Left lung (tissue), 4 donors: ENCODE measurements at regions not wholly inside any gene's neighbourhood (a gene's known extent, or its start where the extent isn't known, plus 50 kb on each side); places are given as distances from the start of the nearest gene placed in this dataset.

Experiments
- ATAC-seq: fragments of 200-7000 bp; cut with Tn5 transposase; one replicate; pipeline ENCODE4 v1.9.1; 2020; ENCODE audit warnings: moderate library complexity
- DNase-seq, 4 donors: peaks; one replicate each; pipeline ENCODE4 v3.0.0-alpha.2; 2013 to 2020
- H3K27ac ChIP-seq, 2 donors: fragments of 200-600 bp; sonication (generic) in 1 of 2; one replicate each; pipeline versions ENCODE4 v1.5.0 to v1.8.0; 2020 to 2021
- H3K27me3 ChIP-seq, 2 donors: fragments of 200-600 bp; sonication (generic) in 1 of 2; one replicate each; pipeline versions ENCODE4 v1.5.0 to v1.8.0; 2020 to 2021
- H3K36me3 ChIP-seq, 2 donors: fragments of 200-600 bp; sonication (generic) in 1 of 2; one replicate each; pipeline versions ENCODE4 v1.5.0 to v1.8.0; 2020 to 2021
- H3K4me1 ChIP-seq, 2 donors: fragments of 200-600 bp; one replicate each; pipeline ENCODE4 v1.8.0; 2021
- H3K4me3 ChIP-seq, 2 donors: fragments of 200-600 bp; sonication (generic) in 1 of 2; one replicate each; pipeline versions ENCODE4 v1.5.0 to v1.8.0; 2020 to 2021; ENCODE audit warnings: mild to moderate bottlenecking in 1 of 2
- H3K9me3 ChIP-seq, 2 donors: fragments of 200-600 bp; sonication (generic) in 1 of 2; one replicate each; pipeline versions ENCODE4 v1.5.0 to v1.8.0; 2020 to 2021
- CTCF ChIP-seq, 2 donors: fragments of 200-600 bp; sonication (generic) in 1 of 2; IDR thresholded peaks; one replicate each; pipeline versions ENCODE4 v1.5.0 to v1.8.0; 2021; ENCODE audit warnings: antibody characterized with exemption in 2 of 2
- intact Hi-C, 2 donors: fragments of 100-400 bp; cut with DNase I; formaldehyde crosslinking; loops; one replicate each; pipeline versions ENCODE4 v1.11.2 to v1.14.2; 2022
- donor health status: DM: no; HTN: yes; CAD: no.
- donor health status: DM: no; HTN: no; CAD: no.

- intact Hi-C loops = no loop called here
- no peaks in the 10 kb centered on the region for H3K36me3 ChIP-seq
- DNase-seq (no peak), ATAC-seq (no peak)
- no peaks in the 10 kb centered on the region for H3K4me1 ChIP-seq
- TF ChIP-seq CTCF (IDR thresholded peaks at IDR 0.05) = no peak
- peaks cover 0 to 3% of the 10 kb centered on the region in 2 donors for H3K9me3 ChIP-seq
- H3K27me3 ChIP-seq = no peaks in the 10 kb centered on the region
- H3K27ac ChIP-seq = no peak overlapping the region
- H3K4me3 ChIP-seq = no peak overlapping the region
Measured at GRCh38 chr4:35867057-35867456, 377.3 kb downstream of the ARAP2 start.

GRCh38 chr4:35872273-35872672 lies 372.0 kb downstream of the ARAP2 start:
- no peak overlapping the region for H3K27ac ChIP-seq

GRCh38 chr4:35879479-35879878 lies 364.8 kb downstream of the ARAP2 start:
- H3K4me1 ChIP-seq = no peaks in the 10 kb centered on the region
- no peaks in the 10 kb centered on the region for H3K9me3 ChIP-seq
- no peak for TF ChIP-seq CTCF (IDR thresholded peaks at IDR 0.05)
- no peaks in the 10 kb centered on the region for H3K27me3 ChIP-seq
- ATAC-seq = no peak
- no peak for DNase-seq
- H3K4me3 ChIP-seq = no peak overlapping the region
- no peaks in the 10 kb centered on the region for H3K36me3 ChIP-seq
- intact Hi-C loops = no loop called here
- no peak overlapping the region for H3K27ac ChIP-seq

More at GRCh38 chr4:35872273-35872672, 372.0 kb downstream of the ARAP2 start:
- Histone ChIP-seq H3K9me3 (no peaks in the 10 kb centered on the region), H3K4me1 (no peaks in the 10 kb centered on the region), H3K4me3 (no peak overlapping the region), H3K27me3 (no peaks in the 10 kb centered on the region), H3K36me3 (no peaks in the 10 kb centered on the region)
- intact Hi-C loops = no loop called here
- DNase-seq = no peak
- ATAC-seq = no peak
- TF ChIP-seq CTCF (IDR thresholded peaks at IDR 0.05) = no peak

GRCh38 chr4:35883108-35883507 lies 361.2 kb downstream of the ARAP2 start:
- no peaks in the 10 kb centered on the region for H3K36me3 ChIP-seq
- no peaks in the 10 kb centered on the region for H3K27me3 ChIP-seq
- H3K4me1 ChIP-seq = no peaks in the 10 kb centered on the region
- ATAC-seq (no peak), DNase-seq (no peak)
- TF ChIP-seq CTCF (IDR thresholded peaks at IDR 0.05) = no peak
- H3K4me3 ChIP-seq = no peak overlapping the region
- H3K27ac ChIP-seq = no peak overlapping the region
- intact Hi-C loops = no loop called here
- peaks cover 0 to 2% of the 10 kb centered on the region in 2 donors for H3K9me3 ChIP-seq

- ATAC-seq (no peak), DNase-seq (no peak)
- H3K36me3 ChIP-seq = no peaks in the 10 kb centered on the region
- peaks cover 0 to 2% of the 10 kb centered on the region in 2 donors for H3K9me3 ChIP-seq
- no peak overlapping the region for H3K4me3 ChIP-seq
- TF ChIP-seq CTCF (IDR thresholded peaks at IDR 0.05) = no peak
- H3K27ac ChIP-seq = no peak overlapping the region
- no peaks in the 10 kb centered on the region for H3K27me3 ChIP-seq
- H3K4me1 ChIP-seq = no peaks in the 10 kb centered on the region
- intact Hi-C loops = no loop called here
Measured at GRCh38 chr4:35884714-35885480, 359.4 kb downstream of the ARAP2 start.
